ENCODE measurements at regions not wholly inside any gene's neighbourhood (a gene's known extent, or its start where the extent isn't known, plus 50 kb on each side); places are given as distances from the start of the nearest gene placed in this dataset.

- ATAC-seq (replicated peaks in 1 of 2) (no peak), DNase-seq (no peak)
- peaks cover 0 to 2% of the 10 kb centered on the region in 2 donors for H3K36me3 Mint-ChIP-seq (ENCODE audit: insufficient read depth in 2 of 2)
- no peak overlapping the region for H3K27ac Mint-ChIP-seq
- H3K4me3 Mint-ChIP-seq: no peak overlapping the region
- no peaks in the 10 kb centered on the region for H3K9me3 Mint-ChIP-seq
- peaks cover 13% of the 10 kb centered on the region for H3K4me1 Mint-ChIP-seq (ENCODE audit: low read depth)
- H3K27me3 Mint-ChIP-seq (ENCODE audit: low read depth): peaks cover 31% of the 10 kb centered on the region
Measured at GRCh38 chr1:30649321-30649991, 73.9 kb downstream of the MATN1 start.

DNA sequence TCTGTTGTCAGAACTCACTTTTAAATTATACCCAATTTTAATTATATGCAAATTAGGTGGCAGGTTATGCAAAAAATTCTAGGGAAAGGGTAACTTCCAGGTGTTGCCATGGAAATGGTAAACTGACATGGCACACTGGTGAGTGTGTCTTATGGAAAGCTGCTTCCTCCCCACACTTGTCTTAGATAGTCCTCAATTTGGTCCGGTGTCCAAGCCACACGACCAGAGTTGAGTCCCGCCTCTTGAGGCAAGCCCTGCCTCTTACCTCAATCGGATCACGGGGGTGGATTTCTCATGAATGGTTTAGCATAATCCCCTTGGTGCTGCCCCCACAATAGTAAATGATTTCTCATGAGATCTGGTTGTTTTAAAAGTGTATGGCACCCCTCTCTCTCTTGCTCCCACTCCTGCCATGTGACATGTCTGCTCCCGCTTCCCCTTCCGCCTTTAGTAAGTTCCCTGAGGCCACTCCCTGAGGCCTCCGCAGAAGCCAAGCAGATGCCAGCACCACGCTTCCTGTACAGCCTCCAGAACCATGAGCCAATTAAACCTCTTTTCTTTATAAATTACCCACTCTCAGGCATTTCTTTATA lies 74.9 kb downstream of the MATN1 start:
- H3K27ac Mint-ChIP-seq: no peak overlapping the region
- H3K4me1 Mint-ChIP-seq (ENCODE audit: low read depth): peaks cover 13% of the 10 kb centered on the region
- DNase-seq: no peak
- peaks cover 40% of the 10 kb centered on the region for H3K27me3 Mint-ChIP-seq (ENCODE audit: low read depth)
- no peaks in the 10 kb centered on the region for H3K9me3 Mint-ChIP-seq
- no peak overlapping the region for H3K4me3 Mint-ChIP-seq
- no peak for ATAC-seq (replicated peaks in 1 of 2)
- H3K36me3 Mint-ChIP-seq (ENCODE audit: insufficient read depth in 2 of 2): no peaks in the 10 kb centered on the region

DNA sequence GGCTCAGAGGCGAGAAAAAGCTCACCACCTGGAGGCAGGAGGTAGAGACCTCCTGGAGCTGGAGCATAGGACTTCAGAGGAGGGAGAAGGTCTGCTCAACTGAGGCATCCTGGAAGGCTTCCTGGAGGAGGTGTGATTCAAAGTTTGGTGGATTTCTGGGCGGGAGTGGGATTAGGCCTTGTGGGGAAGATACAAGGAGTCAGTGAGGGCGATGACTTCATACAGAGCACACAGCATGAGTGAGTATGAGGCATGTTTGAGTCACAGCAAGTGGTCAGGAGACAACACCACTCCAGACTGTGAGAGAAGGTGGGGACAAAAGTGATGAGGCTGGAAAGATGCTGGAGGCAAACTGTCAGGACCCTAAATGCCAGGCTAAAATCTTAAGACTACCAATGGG lies 77.6 kb downstream of the MATN1 start:
- Mint-ChIP-seq H3K36me3 (ENCODE audit: insufficient read depth in 2 of 2) (no peaks in the 10 kb centered on the region), H3K4me3 (no peak overlapping the region), H3K9me3 (no peaks in the 10 kb centered on the region), H3K4me1 (ENCODE audit: low read depth) (peaks cover 7% of the 10 kb centered on the region), H3K27me3 (ENCODE audit: low read depth) (peaks cover 37% of the 10 kb centered on the region), H3K27ac (no peak overlapping the region)
- ATAC-seq (replicated peaks in 1 of 2): no peak
- no peak for DNase-seq

DNA sequence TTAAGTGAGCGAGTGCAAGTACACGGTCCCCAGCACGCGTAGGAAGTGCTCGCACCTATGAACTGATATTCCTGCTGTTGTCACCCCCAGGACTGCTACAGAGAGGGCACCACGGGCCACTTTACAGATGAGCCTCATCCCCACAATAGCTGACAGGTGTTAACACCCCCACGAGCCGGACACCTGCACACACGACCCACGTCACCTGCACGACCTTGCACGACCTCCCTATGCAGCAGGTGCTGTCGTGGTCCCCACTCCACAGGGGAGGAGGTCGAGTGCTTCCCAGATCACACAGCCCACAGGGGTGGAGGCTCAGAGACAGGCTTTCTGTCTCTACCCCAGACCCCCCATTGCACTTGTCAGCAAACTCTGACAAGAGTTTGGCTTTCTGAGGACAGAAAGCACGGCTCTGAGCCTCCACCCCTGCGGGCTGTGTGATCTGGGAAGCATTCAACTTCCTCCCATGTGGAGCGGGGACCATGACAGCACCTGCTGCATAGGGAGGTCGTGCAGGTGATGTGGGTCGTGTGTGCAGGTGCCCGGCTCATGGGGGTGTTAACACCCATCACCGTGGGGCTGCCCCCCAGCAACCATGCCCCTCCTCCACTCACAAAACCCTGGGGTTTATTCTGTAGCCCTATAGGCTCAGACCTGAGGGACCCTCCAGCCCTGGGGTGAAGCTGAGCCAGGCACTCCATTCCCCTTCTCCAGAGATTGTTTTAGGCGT lies 80.8 kb downstream of the MATN1 start:
- Mint-ChIP-seq H3K27ac (no peak overlapping the region), H3K27me3 (ENCODE audit: low read depth) (peaks cover 21% of the 10 kb centered on the region), H3K4me3 (no peak overlapping the region), H3K9me3 (no peaks in the 10 kb centered on the region), H3K4me1 (ENCODE audit: low read depth) (no peaks in the 10 kb centered on the region), H3K36me3 (ENCODE audit: insufficient read depth in 2 of 2) (no peaks in the 10 kb centered on the region)
- DNase-seq (no peak), ATAC-seq (replicated peaks in 1 of 2) (no peak)

DNA sequence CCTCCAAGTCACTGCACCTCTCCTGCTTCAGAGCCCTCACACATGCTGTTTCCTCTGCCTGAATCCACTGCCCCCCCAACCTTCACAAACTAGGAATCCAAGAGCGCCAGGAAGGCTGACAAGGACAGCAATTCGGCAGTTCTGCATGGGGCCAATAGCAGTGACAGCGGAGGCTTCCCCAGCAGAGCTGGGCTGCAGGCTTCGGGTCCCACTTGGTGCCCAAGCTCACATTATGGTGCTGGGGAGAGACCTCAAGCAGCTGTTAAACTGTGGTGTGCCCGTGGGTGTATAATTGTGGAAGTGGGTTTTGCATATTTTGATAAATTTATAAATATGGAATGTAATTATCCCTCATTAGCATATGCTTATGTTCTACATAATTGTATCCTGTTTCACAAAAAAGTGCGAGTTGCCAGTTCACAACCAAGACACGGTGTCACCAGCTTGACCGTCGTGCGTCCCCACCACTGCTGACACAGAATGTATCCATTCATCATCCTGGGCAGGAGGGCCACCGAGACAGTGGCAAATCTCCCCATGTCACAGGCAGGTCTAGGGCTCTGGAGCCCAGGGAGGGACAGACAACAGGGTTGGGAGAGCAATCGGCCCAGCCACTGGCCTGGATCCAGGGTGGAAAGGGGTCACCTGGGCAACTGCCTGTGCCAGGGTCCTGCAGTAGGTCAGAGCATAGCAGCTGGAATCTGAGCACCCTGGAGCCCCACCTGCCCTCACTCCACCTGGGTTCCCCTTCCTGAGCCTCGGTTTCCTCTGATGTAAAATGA lies 81.6 kb downstream of the MATN1 start:
- no peak overlapping the region for H3K4me3 Mint-ChIP-seq
- H3K4me1 Mint-ChIP-seq (ENCODE audit: low read depth): no peaks in the 10 kb centered on the region
- ATAC-seq (replicated peaks in 1 of 2) (no peak), DNase-seq (no peak)
- no peaks in the 10 kb centered on the region for H3K36me3 Mint-ChIP-seq (ENCODE audit: insufficient read depth in 2 of 2)
- H3K27ac Mint-ChIP-seq: no peak overlapping the region
- H3K27me3 Mint-ChIP-seq (ENCODE audit: low read depth): peaks cover 21% of the 10 kb centered on the region
- no peaks in the 10 kb centered on the region for H3K9me3 Mint-ChIP-seq

GRCh38 chr1:30639881-30640452 lies 83.4 kb downstream of the MATN1 start:
- H3K27me3 Mint-ChIP-seq (ENCODE audit: low read depth): peaks cover 10% of the 10 kb centered on the region
- ATAC-seq (replicated peaks in 1 of 2) (no peak), DNase-seq (no peak)
- no peak overlapping the region for H3K27ac Mint-ChIP-seq
- no peak overlapping the region for H3K4me3 Mint-ChIP-seq
- no peaks in the 10 kb centered on the region for H3K36me3 Mint-ChIP-seq (ENCODE audit: insufficient read depth in 2 of 2)
- H3K4me1 Mint-ChIP-seq (ENCODE audit: low read depth): no peaks in the 10 kb centered on the region
- H3K9me3 Mint-ChIP-seq: no peaks in the 10 kb centered on the region

DNA sequence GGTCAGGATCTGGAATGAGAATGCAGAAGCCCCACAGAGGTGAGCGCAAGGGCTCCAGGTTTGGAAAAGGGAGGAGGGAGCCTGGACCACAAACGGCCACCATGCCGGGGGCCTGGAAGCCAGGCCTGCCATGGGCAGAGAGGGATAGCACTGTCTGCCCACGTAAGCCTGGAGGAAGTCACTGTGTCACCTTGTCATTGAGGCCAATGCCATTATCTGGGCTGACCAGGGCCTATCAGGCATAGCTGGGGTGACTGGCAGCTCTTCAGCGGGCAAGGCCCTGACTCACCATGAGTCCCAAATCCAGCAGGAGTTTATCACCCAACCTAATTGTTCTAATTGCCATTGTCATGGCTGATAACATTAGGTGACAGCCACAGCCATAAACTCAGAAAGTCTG lies 84.6 kb downstream of the MATN1 start:
- no peaks in the 10 kb centered on the region for H3K4me1 Mint-ChIP-seq (ENCODE audit: low read depth)
- no peaks in the 10 kb centered on the region for H3K36me3 Mint-ChIP-seq (ENCODE audit: insufficient read depth in 2 of 2)
- H3K4me3 Mint-ChIP-seq: no peak overlapping the region
- DNase-seq: no peak
- H3K9me3 Mint-ChIP-seq: no peaks in the 10 kb centered on the region
- ATAC-seq (replicated peaks in 1 of 2): no peak
- no peak overlapping the region for H3K27ac Mint-ChIP-seq
- H3K27me3 Mint-ChIP-seq (ENCODE audit: low read depth): peaks cover 2% of the 10 kb centered on the region

- Mint-ChIP-seq H3K36me3 (ENCODE audit: insufficient read depth in 2 of 2) (no peaks in the 10 kb centered on the region), H3K4me3 (no peak overlapping the region), H3K9me3 (no peaks in the 10 kb centered on the region), H3K4me1 (ENCODE audit: low read depth) (no peaks in the 10 kb centered on the region), H3K27me3 (ENCODE audit: low read depth) (no peaks in the 10 kb centered on the region), H3K27ac (no peak overlapping the region)
- ATAC-seq (replicated peaks in 1 of 2): no peak
- no peak for DNase-seq
Measured at GRCh38 chr1:30638086-30638485, 85.3 kb downstream of the MATN1 start.

GRCh38 chr1:30637183-30637980 lies 86.0 kb downstream of the MATN1 start:
- no peak for ATAC-seq (replicated peaks in 1 of 2)
- Mint-ChIP-seq H3K27ac (no peak overlapping the region), H3K27me3 (ENCODE audit: low read depth) (no peaks in the 10 kb centered on the region), H3K36me3 (ENCODE audit: insufficient read depth in 2 of 2) (no peaks in the 10 kb centered on the region), H3K4me1 (ENCODE audit: low read depth) (no peaks in the 10 kb centered on the region), H3K9me3 (no peaks in the 10 kb centered on the region), H3K4me3 (no peak overlapping the region)
- DNase-seq: no peak

GRCh38 chr1:30636621-30637020 lies 86.8 kb downstream of the MATN1 start:
- Mint-ChIP-seq H3K36me3 (ENCODE audit: insufficient read depth in 2 of 2) (no peaks in the 10 kb centered on the region), H3K4me3 (no peak overlapping the region), H3K27ac (no peak overlapping the region), H3K4me1 (ENCODE audit: low read depth) (no peaks in the 10 kb centered on the region), H3K27me3 (ENCODE audit: low read depth) (no peaks in the 10 kb centered on the region), H3K9me3 (no peaks in the 10 kb centered on the region)
- DNase-seq (no peak), ATAC-seq (replicated peaks in 1 of 2) (no peak)

GRCh38 chr1:30635391-30635975 lies 87.9 kb downstream of the MATN1 start:
- H3K36me3 Mint-ChIP-seq (ENCODE audit: insufficient read depth in 2 of 2): no peaks in the 10 kb centered on the region
- no peak for ATAC-seq (replicated peaks in 1 of 2)
- H3K4me3 Mint-ChIP-seq: no peak overlapping the region
- no peak for DNase-seq
- no peaks in the 10 kb centered on the region for H3K27me3 Mint-ChIP-seq (ENCODE audit: low read depth)
- no peak overlapping the region for H3K27ac Mint-ChIP-seq
- no peaks in the 10 kb centered on the region for H3K9me3 Mint-ChIP-seq
- H3K4me1 Mint-ChIP-seq (ENCODE audit: low read depth): no peaks in the 10 kb centered on the region

DNA sequence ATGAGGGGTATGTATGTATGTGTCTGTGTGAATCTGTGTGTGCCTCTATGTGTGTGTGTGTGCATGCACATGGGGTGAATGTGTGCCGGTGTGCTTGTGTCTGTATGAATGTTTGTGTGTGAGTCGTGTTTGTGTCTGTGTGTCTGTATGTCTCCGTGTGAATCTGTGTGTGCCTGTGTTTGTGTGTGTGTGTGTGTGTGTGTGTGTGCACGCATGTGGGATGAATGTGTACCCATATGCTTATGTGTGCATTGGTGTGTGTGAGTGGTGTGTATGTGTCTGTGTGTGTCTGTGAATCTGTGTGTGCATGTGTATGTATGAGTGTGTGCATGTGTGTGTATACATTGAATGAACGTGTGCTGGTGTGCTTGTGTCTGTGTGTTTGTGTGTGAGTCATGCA lies 88.9 kb downstream of the MATN1 start:
- Mint-ChIP-seq H3K4me3 (no peak overlapping the region), H3K27ac (no peak overlapping the region), H3K27me3 (ENCODE audit: low read depth) (no peaks in the 10 kb centered on the region), H3K9me3 (no peaks in the 10 kb centered on the region), H3K4me1 (ENCODE audit: low read depth) (no peaks in the 10 kb centered on the region), H3K36me3 (ENCODE audit: insufficient read depth in 2 of 2) (no peaks in the 10 kb centered on the region)
- DNase-seq (no peak), ATAC-seq (replicated peaks in 1 of 2) (no peak)

Measured in activated T-cell treated with anti-CD3 and anti-CD28 coated beads, Interleukin-2, amount 50 U/mL, for 72 hours (primary cell).